Testis (tissue), 2 donors: ENCODE measurements at regions not wholly inside any gene's neighbourhood (a gene's known extent, or its start where the extent isn't known, plus 50 kb on each side); places are given as distances from the start of the nearest gene placed in this dataset.

Experiments
- POLR2A ChIP-seq: fragments of 450-650 bp; IDR thresholded peaks from one replicate; pipeline ENCODE4 v1.6.1; 2017; ENCODE audit warnings: antibody characterized with exemption, mild to moderate bottlenecking, moderate library complexity
- TF ChIP-seq, protein P1 (sequence below), 3 experiments: fragments of 450-650 bp in 2 of 3; fragments of 200-600 bp in 1 of 3; sonication (generic) in 1 of 3; IDR thresholded peaks; one replicate each; pipeline ENCODE4 v1.5.1; 2016 to 2019; ENCODE audit warnings: antibody characterized with exemption in 3 of 3, mild to moderate bottlenecking in 2 of 3, moderate library complexity in 1 of 3

GRCh38 chr20:34177052-34177451 is 64.2 kb upstream of the ASIP start:
- TF ChIP-seq, protein P1, sequence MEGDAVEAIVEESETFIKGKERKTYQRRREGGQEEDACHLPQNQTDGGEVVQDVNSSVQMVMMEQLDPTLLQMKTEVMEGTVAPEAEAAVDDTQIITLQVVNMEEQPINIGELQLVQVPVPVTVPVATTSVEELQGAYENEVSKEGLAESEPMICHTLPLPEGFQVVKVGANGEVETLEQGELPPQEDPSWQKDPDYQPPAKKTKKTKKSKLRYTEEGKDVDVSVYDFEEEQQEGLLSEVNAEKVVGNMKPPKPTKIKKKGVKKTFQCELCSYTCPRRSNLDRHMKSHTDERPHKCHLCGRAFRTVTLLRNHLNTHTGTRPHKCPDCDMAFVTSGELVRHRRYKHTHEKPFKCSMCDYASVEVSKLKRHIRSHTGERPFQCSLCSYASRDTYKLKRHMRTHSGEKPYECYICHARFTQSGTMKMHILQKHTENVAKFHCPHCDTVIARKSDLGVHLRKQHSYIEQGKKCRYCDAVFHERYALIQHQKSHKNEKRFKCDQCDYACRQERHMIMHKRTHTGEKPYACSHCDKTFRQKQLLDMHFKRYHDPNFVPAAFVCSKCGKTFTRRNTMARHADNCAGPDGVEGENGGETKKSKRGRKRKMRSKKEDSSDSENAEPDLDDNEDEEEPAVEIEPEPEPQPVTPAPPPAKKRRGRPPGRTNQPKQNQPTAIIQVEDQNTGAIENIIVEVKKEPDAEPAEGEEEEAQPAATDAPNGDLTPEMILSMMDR (IDR thresholded peaks at IDR 0.05) = no peak
- no peak for TF ChIP-seq POLR2A
